NK-92 treated with Interleukin-12 subunit alpha and Interleukin-12 subunit beta, amount 100 ng/mL, for 24 hours (cell line): ENCODE measurements at regions not wholly inside any gene's neighbourhood (a gene's known extent, or its start where the extent isn't known, plus 50 kb on each side); places are given as distances from the start of the nearest gene placed in this dataset.

ENCODE experiments used
- DNase-seq: peaks from one replicate; lab custom pipeline; 2025; lab: John Stamatoyannopoulos, UW

GRCh38 chr2:220491670-220492069 is 864.2 kb downstream of the SLC4A3 start:
- DNase-seq: no peak

DNA sequence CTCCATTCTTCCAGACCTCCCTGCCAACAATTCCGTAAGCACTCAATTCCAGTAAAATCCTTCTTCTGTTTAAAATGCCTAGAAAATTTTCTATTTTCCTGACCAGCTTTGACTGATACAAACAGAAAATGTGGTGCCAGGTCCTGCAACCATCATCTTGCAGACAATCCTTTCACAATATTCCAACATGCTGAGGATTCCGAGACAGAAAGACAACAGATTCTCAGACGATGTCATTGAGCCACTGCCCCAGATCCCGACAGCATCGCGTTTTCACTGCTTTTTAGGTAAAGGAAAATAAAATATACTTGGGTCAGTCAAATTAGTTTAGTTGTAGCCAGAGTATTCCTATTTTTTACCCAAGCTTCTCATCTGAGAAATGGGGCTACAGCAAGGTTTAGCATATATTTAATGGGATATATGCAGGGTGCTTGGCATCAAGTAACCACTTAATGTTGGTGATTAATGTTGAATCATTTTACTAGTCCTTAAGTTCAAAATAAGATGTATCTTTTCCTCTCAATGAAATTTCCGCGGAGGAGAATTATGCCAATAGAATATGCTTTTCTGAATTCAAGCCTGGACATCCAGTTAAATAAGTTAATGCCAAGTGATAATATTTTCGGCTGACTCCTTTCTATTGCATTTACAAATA is 866.6 kb downstream of the SLC4A3 start:
- no peak for DNase-seq

GRCh38 chr2:220496513-220496912 is 869.1 kb downstream of the SLC4A3 start:
- DNase-seq: no peak

GRCh38 chr2:220499225-220499624 is 871.8 kb downstream of the SLC4A3 start:
- no peak for DNase-seq

DNA sequence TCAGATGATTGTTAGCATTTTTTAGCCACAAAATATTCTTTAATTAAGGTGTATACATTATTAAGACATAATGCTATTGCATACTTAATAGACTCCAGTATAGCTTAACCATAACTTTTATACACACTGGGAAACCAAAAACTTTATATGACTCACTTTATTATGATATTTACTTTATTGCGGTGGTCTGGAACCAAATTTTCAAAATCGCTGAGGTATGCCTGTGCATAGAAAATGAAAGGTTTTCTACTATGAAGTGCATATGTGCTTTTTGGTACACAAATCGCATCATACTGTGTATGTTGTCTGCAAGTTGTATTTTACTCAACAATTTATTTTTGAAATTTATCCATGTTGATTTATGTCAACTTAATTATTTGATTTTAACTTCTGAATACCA is 875.1 kb downstream of the SLC4A3 start:
- no peak for DNase-seq

GRCh38 chr2:220503431-220503830 is 876.0 kb downstream of the SLC4A3 start:
- no peak for DNase-seq

- DNase-seq: no peak
These were observed 877.6 kb downstream of the SLC4A3 start for GRCh38 chr2:220504938-220505503.

- DNase-seq: no peak
These were observed 879.0 kb downstream of the SLC4A3 start for GRCh38 chr2:220506466-220506865.

DNA sequence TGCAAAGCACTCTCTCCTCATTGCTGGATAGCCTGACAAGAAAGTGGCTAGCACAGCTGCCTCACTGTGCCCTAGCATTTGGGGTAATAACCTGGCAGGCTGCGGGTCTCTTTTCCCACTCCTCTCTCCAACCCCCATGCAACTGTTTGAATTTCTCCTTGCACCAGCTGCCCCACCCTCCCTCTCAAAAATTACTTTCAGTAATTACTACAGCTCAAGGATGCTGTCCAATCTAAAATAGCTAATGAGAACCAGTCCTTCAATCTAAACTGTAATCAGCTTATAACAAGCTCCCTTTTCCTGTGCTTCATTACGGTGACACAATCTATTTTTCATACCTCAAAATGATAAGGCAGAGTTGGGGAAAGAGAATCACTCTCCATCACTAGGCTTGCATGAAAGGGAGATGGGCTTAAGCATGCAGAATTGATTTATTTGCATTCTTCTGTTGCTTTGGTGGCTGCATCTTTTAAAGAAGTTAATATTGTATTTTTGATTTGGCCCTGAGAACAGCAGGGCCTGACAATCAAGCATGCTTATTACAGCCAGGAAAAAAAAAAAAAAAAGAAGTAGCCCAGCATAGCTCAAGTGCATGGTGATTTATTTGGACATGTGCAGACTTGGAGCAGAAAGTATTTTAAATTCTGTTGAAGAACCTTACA is 881.8 kb downstream of the SLC4A3 start:
- DNase-seq: no peak

- DNase-seq: no peak
These were observed 882.5 kb downstream of the SLC4A3 start for GRCh38 chr2:220509966-220510365.

DNA sequence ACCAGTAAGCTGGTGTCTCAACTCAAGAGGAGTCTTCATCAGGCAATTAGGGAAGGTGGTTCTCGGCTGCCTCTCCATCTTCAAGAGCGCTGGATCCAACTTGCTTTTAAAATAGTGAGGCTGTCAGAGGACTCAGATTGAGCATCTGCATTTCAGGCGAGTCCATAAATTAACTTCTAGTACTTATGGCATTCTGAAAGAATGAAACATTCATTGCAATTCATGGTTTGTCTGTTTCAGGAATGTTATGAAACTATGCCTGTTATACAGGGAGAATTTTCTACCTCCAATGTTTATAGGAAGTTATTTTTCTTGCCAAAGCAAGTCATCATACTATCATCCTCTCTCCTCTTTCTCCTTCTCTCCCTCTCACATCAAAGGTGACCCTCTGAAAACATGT is 883.2 kb downstream of the SLC4A3 start:
- DNase-seq: no peak

DNA sequence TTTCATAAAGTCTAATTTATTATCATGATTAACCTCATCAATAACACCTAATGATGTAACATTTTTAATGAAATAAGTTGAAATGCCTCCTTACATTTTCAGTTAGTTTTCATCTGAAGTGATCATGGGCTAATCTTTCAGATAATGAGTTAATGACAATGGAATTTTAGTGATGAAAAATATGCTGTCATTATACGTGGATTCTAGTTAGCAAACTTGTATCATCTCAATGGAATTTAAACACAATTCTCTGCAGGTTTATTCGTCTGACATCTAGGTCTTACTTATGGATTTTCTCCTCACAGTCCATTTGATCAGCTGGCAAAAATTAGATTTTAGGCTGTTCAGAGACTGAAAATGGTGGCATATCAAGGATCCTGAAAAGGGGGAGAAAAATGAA is 885.0 kb downstream of the SLC4A3 start:
- no peak for DNase-seq

DNA sequence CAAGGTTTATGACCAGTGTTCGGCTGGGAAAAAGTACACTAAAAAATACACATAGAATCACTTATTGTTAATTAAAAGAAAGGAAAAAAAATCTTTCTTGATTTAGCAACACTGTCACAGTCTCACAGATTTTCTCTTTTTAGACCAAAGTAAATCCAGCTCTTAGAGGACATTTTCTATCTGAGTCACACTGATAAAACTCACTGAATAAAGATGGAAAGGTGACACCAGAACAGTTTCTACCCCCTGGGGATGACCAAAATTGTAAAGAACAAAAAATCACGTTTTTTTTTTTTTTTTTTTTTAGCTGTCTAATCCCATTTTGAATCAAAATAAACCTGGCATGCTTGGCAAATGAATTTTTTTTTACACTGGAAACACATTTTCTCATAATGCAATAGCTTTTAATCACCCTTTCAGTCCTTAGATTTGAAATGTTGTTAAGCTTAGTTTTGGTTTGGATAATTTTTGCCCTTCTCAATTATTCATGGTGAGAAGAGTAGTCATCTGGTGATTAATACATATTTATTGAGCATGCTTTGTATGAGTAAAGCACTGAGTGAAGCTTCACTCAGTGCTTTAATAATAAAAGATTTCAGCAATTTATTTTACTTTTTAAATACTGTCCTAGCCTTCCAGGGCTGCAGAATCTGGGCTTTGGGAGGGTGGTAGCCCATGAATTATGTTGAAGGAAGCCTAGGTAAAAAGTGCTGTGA is 886.3 kb downstream of the SLC4A3 start:
- DNase-seq: no peak

GRCh38 chr2:220521551-220521950 is 894.1 kb downstream of the SLC4A3 start:
- no peak for DNase-seq

GRCh38 chr2:220528180-220528675 is 900.8 kb downstream of the SLC4A3 start:
- no peak for DNase-seq

- no peak for DNase-seq
These were observed 903.8 kb downstream of the SLC4A3 start for GRCh38 chr2:220531216-220531615.

DNA sequence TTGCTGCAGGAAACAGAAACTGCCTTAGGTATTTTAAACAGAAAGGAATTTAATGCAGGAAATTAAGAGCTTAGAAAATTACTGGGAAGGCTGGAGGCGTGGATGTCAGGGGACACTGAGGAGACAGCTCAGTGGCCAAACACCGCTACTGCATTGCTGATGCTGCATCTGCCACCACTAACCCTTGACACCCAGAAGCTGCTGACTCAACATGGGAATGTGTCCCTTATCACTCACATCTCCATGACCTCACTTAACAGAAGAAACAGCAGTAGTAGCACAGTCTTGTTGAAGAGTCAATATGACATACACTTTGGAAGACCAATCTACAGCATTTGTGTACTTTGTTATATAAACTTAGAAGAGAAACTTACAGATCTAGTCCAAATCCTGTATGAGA is 906.1 kb downstream of the SLC4A3 start:
- no peak for DNase-seq

DNA sequence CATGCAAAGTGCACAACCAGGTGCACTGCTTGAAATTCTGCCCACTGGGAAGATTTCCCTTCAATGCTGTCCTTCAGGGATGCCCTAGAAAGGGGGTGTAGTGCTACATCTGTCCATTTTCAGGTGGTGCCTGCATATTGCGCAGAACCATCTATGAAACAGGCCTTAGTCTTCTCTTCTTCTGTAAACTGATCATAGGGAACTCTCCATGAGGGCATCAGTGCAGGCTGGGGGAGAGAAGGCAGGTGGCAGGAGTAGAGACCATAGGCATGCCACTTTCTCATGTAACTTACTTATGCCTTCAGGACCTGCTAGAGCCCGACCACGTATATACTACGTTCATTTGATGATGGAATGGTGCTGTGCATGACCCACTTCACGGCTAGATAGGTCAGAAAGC is 912.1 kb downstream of the SLC4A3 start:
- DNase-seq: no peak

DNA sequence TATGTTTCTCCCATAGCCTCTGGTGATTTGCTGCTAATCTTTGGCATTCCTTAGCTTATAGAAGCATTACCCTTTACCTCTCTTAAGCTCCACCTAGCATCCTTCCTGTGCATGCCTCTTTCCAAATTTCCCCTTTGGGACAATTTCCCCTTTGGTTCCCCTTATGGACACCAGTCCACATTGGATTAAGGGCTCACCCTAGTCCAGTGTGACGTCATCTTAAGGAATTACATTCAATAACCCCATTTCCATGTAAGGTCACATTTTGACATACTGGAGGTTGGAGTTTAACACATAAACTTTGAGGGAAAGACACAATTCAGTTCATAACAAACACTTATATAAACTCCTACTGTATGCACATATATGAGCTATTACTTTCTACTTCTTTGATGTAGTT is 916.6 kb downstream of the SLC4A3 start:
- DNase-seq: no peak

- no peak for DNase-seq
These were observed 923.7 kb downstream of the SLC4A3 start for GRCh38 chr2:220550995-220551700.

DNA sequence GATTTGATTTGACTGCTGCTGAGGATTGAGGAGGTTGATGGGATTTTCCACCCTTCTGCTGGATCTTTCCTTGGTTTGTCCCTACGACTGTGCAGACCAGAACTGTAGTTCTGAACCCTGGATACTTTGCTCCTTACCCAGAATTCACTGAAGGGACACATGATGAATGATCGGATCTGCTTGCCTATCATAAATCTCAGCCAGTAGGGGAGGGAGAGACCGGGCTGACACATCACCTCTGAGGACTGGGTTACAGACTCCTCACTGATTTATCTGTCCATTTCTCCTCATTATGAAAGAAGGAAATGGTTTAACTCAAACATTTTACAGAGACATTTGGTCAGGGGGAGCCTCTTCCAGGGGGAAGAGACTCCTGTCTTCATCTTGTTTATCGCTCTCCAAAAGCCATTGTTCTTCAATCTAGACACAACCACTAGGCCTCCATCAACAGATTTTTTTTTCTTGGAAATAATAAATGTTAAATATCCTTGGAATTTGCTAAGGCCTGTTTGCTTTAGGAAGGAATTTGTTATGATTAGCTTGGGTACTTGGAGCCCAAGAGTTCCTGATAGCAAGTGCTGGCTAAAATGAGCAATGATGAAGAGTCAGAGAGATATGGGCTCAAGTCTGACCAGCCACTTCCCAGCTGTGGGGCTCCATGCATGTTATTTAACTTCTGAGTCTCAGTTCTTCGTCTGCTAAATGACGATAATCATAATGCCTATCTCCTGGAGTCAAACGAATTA is 925.5 kb downstream of the SLC4A3 start:
- DNase-seq: no peak
